ENCODE measurements at regions not wholly inside any gene's neighbourhood (a gene's known extent, or its start where the extent isn't known, plus 50 kb on each side); places are given as distances from the start of the nearest gene placed in this dataset.

DNA sequence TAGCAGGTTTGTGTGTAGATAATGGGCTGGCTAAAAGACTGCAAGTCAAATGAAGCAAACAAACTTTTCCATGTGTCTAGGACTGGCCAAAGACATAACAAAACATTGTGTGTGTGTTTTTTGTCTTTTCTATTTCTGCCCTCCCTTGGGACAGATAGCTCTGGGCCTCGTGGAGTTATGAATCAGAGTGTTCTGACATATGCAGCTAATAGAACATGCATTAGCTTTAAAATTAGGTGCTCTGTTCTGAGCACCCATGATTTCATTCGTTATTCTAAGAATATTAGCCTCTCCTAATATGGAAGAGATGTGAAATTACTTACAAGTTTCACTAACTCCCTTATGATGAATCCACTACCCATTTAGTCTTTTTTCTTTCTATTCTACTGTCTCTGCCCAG lies 367.3 kb upstream of the PAPPA start:
- POLR2A ChIA-PET (ENCODE audit: low non-redundant PET) = no interaction called here

DNA sequence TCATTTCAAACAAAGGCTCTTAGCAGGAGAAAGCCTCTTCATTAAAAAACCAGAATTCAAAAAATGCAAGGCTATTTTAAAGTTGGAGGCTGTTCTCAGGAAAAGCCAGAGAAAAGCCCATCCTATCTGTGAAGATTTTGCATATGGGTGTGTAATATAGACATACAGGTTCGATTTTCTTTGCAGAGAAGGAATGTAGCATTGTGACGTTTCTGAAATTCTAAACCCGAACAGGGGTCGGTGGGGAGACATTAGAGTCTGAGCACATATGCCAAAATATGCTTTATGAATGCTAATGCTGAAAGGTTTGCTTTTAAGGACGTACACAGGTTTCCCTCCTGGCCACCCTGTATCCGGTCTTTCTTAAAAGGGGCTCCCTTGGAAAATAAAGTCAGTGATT lies 363.1 kb upstream of the PAPPA start:
- TF ChIP-seq, protein P1, sequence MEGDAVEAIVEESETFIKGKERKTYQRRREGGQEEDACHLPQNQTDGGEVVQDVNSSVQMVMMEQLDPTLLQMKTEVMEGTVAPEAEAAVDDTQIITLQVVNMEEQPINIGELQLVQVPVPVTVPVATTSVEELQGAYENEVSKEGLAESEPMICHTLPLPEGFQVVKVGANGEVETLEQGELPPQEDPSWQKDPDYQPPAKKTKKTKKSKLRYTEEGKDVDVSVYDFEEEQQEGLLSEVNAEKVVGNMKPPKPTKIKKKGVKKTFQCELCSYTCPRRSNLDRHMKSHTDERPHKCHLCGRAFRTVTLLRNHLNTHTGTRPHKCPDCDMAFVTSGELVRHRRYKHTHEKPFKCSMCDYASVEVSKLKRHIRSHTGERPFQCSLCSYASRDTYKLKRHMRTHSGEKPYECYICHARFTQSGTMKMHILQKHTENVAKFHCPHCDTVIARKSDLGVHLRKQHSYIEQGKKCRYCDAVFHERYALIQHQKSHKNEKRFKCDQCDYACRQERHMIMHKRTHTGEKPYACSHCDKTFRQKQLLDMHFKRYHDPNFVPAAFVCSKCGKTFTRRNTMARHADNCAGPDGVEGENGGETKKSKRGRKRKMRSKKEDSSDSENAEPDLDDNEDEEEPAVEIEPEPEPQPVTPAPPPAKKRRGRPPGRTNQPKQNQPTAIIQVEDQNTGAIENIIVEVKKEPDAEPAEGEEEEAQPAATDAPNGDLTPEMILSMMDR (conservative IDR thresholded peaks at IDR 0.05; ENCODE audit: low read depth) = no peak
- H3K27ac ChIP-seq = no peak overlapping the region
- ChIA-PET POLR2A (ENCODE audit: low non-redundant PET) (no interaction called here), CTCF (no interaction called here)
- no peak for DNase-seq (ENCODE audit: low spot score)

More for the DNA sequence above, 367.3 kb upstream of the PAPPA start:
- TF ChIP-seq, protein P1 (conservative IDR thresholded peaks at IDR 0.05; ENCODE audit: low read depth) = no peak
- DNase-seq (ENCODE audit: low spot score) = no peak
- CTCF ChIA-PET = interaction anchor here (0.6 to 0.7 kb wide), 4 partner anchors 9 to 195 kb away, joined by 3 to 7 read pairs (median 4); no protein-coding TSS in a partner anchor
- H3K27ac ChIP-seq = no peak overlapping the region

DNA sequence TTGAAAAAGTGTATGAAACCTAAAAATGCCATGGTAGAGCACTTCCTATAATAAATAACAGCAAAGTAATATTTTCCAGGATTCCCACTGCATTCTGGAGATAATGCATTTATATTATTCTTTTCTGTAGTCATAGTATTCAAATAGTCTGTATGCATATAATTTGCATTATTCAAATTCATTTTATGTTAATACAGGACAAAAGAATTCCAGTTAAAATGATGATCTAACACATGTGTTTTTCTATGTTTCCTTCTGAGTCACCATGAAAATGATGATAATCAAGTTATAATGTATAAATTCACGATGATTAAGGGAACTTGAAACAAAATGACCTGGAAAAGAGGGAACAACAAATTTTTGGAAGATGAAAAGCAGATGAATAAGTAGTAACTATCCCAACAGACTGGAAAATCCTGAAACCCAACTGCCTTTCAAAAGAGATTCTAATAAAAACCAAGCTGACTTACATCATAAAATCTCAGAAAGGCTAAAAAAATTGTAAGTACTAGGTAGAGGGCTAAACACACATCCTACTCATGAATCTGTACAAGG lies 358.6 kb upstream of the PAPPA start:
- POLR2A ChIA-PET (ENCODE audit: low non-redundant PET) = no interaction called here
- CTCF ChIA-PET = interaction anchor here (1.0 kb wide), 1 partner anchor 9 kb away, joined by 7 read pairs; no protein-coding TSS in a partner anchor
- DNase-seq (ENCODE audit: low spot score) = no peak
- H3K27ac ChIP-seq = no peak overlapping the region
- TF ChIP-seq, protein P1 (conservative IDR thresholded peaks at IDR 0.05; ENCODE audit: low read depth) = no peak

DNA sequence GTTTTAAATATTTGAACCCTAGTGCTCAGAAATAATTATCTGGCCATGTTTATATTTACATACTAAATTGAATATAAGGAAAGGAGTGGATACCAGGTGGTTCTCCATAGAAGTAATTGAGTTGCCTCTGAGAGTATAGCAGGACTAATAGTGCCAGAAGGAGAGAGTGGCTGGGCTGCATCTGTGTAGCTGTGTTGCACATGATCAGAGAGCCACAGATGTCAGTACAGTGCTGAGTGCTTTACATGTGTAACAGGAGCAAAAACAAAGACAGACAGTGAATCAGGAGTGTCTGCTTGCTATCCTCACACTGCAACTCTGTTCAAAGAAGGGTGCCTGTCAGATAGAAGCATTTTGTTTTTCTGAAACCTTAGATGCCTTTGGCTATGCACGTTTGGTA lies 353.9 kb upstream of the PAPPA start:
- DNase-seq (ENCODE audit: low spot score) = no peak
- ChIA-PET CTCF (interaction anchor here (0.5 to 1.2 kb wide), 2 partner anchors 14 to 847 kb away, joined by 3 read pairs; no protein-coding TSS in a partner anchor), POLR2A (ENCODE audit: low non-redundant PET) (no interaction called here)
- no peak overlapping the region for H3K27ac ChIP-seq
- TF ChIP-seq, protein P1 (conservative IDR thresholded peaks at IDR 0.05; ENCODE audit: low read depth) = no peak

DNA sequence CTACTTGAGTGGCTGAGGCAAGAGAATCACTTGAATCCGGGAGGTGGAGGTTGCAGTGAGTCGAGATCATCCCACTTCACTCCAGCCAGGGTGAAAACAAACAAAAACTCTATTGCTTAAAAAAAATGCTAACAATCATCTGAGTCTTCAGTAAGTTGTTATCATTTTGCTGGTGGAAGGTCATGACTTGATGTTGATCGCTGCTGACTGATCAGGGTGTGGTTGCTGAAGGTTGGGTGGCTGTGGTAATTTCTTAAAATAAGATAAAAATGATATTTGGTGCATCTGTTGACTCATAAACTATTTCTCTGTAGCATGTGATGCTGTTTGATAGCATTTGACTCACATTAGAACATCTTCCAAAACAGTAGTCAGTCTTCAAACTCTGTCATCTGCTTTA lies 349.4 kb upstream of the PAPPA start:
- no peak overlapping the region for H3K27ac ChIP-seq
- POLR2A ChIA-PET (ENCODE audit: low non-redundant PET) = no interaction called here
- CTCF ChIA-PET = no interaction called here
- no peak for DNase-seq (ENCODE audit: low spot score)
- TF ChIP-seq, protein P1 (conservative IDR thresholded peaks at IDR 0.05; ENCODE audit: low read depth) = no peak

DNA sequence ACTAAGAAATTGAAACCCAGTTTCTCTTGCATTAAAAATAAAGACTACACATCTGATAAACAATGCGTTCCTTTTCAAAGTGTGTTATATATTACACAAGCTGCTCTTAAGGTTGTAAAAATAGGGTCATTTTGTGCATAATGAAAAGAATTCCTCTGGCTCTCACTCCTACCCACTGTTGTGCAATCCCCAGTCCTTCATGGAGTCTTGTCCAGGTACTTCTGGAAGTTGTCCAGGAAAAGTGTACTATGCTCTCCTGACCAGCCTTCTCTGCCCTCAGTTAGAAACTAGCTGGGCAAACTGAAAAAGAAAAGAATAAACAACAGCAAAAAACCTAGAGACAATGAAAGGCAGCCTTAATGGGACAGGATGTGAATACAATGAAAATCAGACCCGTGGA lies 345.5 kb upstream of the PAPPA start:
- H3K27ac ChIP-seq = no peak overlapping the region
- ChIA-PET CTCF (interaction anchor here (0.7 kb wide), 2 partner anchors 40 to 103 kb away, joined by 3 read pairs; no protein-coding TSS in a partner anchor), POLR2A (ENCODE audit: low non-redundant PET) (no interaction called here)
- DNase-seq (ENCODE audit: low spot score) = no peak
- TF ChIP-seq, protein P1 (conservative IDR thresholded peaks at IDR 0.05; ENCODE audit: low read depth) = no peak

All from RWPE1 (cell line).